ENCODE measurements at regions not wholly inside any gene's neighbourhood (a gene's known extent, or its start where the extent isn't known, plus 50 kb on each side); places are given as distances from the start of the nearest gene placed in this dataset.
A peak's percentile ranks its signal among the peaks of the same experiment; 100 is the strongest.

GRCh38 chr6:4382362-4382853 lies 247.0 kb upstream of the ECI2 start:
- DNase-seq = no peak
- H4K8ac ChIP-seq (ENCODE audit: low read depth, low read length) = no peak overlapping the region
- H3K4ac ChIP-seq (ENCODE audit: low read depth, low read length) = no peak overlapping the region
- no peak overlapping the region for H2BK5ac ChIP-seq (ENCODE audit: low read depth, low read length, poor library complexity)
- peaks cover 7% of the 10 kb centered on the region for H3K79me1 ChIP-seq (ENCODE audit: low read length)
- H3K4me2 ChIP-seq (ENCODE audit: low read length) = no peak overlapping the region
- no peaks in the 10 kb centered on the region for H3K79me2 ChIP-seq (ENCODE audit: control insufficient read depth, insufficient read depth, low read length, poor library complexity)
- H3K9ac ChIP-seq (ENCODE audit: low read length) = no peak overlapping the region
- H3K36me3 ChIP-seq (ENCODE audit: control insufficient read depth in 1 of 2, insufficient read depth in 2 of 2, low read length in 2 of 2) = no peaks in the 10 kb centered on the region
- H3K23ac ChIP-seq (ENCODE audit: low read length) = no peak overlapping the region
- H2BK120ac ChIP-seq (ENCODE audit: insufficient read depth, low read length, poor library complexity) = no peak overlapping the region
- no peak overlapping the region for H2AFZ ChIP-seq (ENCODE audit: insufficient read depth, low read length, poor library complexity)
- H2AK5ac ChIP-seq (ENCODE audit: low read length) = no peak overlapping the region
- H2BK12ac ChIP-seq (ENCODE audit: low read length) = no peak overlapping the region
- H3K18ac ChIP-seq (ENCODE audit: low read length) = no peak overlapping the region
- no peaks in the 10 kb centered on the region for H3K27me3 ChIP-seq (ENCODE audit: insufficient read depth, low read length)
- H3K4me3 ChIP-seq (ENCODE audit: low read depth, low read length) = peak overlapping the region; percentile 32
- H4K12ac ChIP-seq (ENCODE audit: low read depth, low read length) = no peak overlapping the region
- H3K4me1 ChIP-seq (ENCODE audit: control insufficient read depth in 1 of 2, insufficient read depth in 2 of 2, low read length in 2 of 2) = peaks cover 0 to 2% of the 10 kb centered on the region in 2 experiments
- no CpG with 5 or more reads among the region's 3 CpGs for WGBS (ENCODE audit: extremely low coverage, insufficient coverage, insufficient read length)
- H3K9me3 ChIP-seq (ENCODE audit: insufficient read depth, low read depth, low read length) = peaks cover 12% of the 10 kb centered on the region
- H4K91ac ChIP-seq (ENCODE audit: low read depth, low read length) = no peak overlapping the region
- H3K27ac ChIP-seq (ENCODE audit: low read depth, low read length) = no peak overlapping the region
- no peak overlapping the region for H3K14ac ChIP-seq (ENCODE audit: low read length)

GRCh38 chr6:4381381-4381780 lies 246.0 kb upstream of the ECI2 start:
- Histone ChIP-seq H3K79me2 (ENCODE audit: control insufficient read depth, insufficient read depth, low read length, poor library complexity) (no peaks in the 10 kb centered on the region), H3K4me2 (ENCODE audit: low read length) (no peak overlapping the region), H3K27me3 (ENCODE audit: insufficient read depth, low read length) (no peaks in the 10 kb centered on the region), H2BK12ac (ENCODE audit: low read length) (no peak overlapping the region), H2BK5ac (ENCODE audit: low read depth, low read length, poor library complexity) (no peak overlapping the region), H3K9ac (ENCODE audit: low read length) (no peak overlapping the region), H3K36me3 (ENCODE audit: control insufficient read depth in 1 of 2, insufficient read depth in 2 of 2, low read length in 2 of 2) (no peaks in the 10 kb centered on the region), H3K9me3 (ENCODE audit: insufficient read depth, low read depth, low read length) (peaks cover 10% of the 10 kb centered on the region), H3K4me1 (ENCODE audit: control insufficient read depth in 1 of 2, insufficient read depth in 2 of 2, low read length in 2 of 2) (peaks cover 5 to 10% of the 10 kb centered on the region in 2 experiments), H4K91ac (ENCODE audit: low read depth, low read length) (no peak overlapping the region), H4K8ac (ENCODE audit: low read depth, low read length) (no peak overlapping the region), H3K18ac (ENCODE audit: low read length) (no peak overlapping the region), H3K27ac (ENCODE audit: low read depth, low read length) (no peak overlapping the region), H3K4me3 (ENCODE audit: low read depth, low read length) (no peak overlapping the region), H2AFZ (ENCODE audit: insufficient read depth, low read length, poor library complexity) (no peak overlapping the region), H2BK120ac (ENCODE audit: insufficient read depth, low read length, poor library complexity) (no peak overlapping the region), H3K14ac (ENCODE audit: low read length) (no peak overlapping the region), H2AK5ac (ENCODE audit: low read length) (no peak overlapping the region), H3K4ac (ENCODE audit: low read depth, low read length) (no peak overlapping the region), H3K23ac (ENCODE audit: low read length) (no peak overlapping the region), H4K12ac (ENCODE audit: low read depth, low read length) (no peak overlapping the region), H3K79me1 (ENCODE audit: low read length) (peaks cover 13% of the 10 kb centered on the region)
- WGBS (ENCODE audit: extremely low coverage, insufficient coverage, insufficient read length) = no CpG with 5 or more reads among the region's 4 CpGs
- DNase-seq = no peak

- H3K14ac ChIP-seq (ENCODE audit: low read length) = no peak overlapping the region
- H3K79me1 ChIP-seq (ENCODE audit: low read length) = peaks cover 14% of the 10 kb centered on the region
- no peak for DNase-seq
- peaks cover 5 to 11% of the 10 kb centered on the region in 2 experiments for H3K4me1 ChIP-seq (ENCODE audit: control insufficient read depth in 1 of 2, insufficient read depth in 2 of 2, low read length in 2 of 2)
- no peak overlapping the region for H2AK5ac ChIP-seq (ENCODE audit: low read length)
- no peak overlapping the region for H3K4ac ChIP-seq (ENCODE audit: low read depth, low read length)
- H2BK5ac ChIP-seq (ENCODE audit: low read depth, low read length, poor library complexity) = no peak overlapping the region
- no peak overlapping the region for H3K9ac ChIP-seq (ENCODE audit: low read length)
- H4K12ac ChIP-seq (ENCODE audit: low read depth, low read length) = no peak overlapping the region
- H2BK120ac ChIP-seq (ENCODE audit: insufficient read depth, low read length, poor library complexity) = no peak overlapping the region
- H3K36me3 ChIP-seq (ENCODE audit: control insufficient read depth in 1 of 2, insufficient read depth in 2 of 2, low read length in 2 of 2) = no peaks in the 10 kb centered on the region
- no peak overlapping the region for H3K18ac ChIP-seq (ENCODE audit: low read length)
- no peak overlapping the region for H4K91ac ChIP-seq (ENCODE audit: low read depth, low read length)
- no peak overlapping the region for H3K4me3 ChIP-seq (ENCODE audit: low read depth, low read length)
- H2AFZ ChIP-seq (ENCODE audit: insufficient read depth, low read length, poor library complexity) = no peak overlapping the region
- peaks cover 10% of the 10 kb centered on the region for H3K9me3 ChIP-seq (ENCODE audit: insufficient read depth, low read depth, low read length)
- no peak overlapping the region for H3K27ac ChIP-seq (ENCODE audit: low read depth, low read length)
- WGBS (ENCODE audit: extremely low coverage, insufficient coverage, insufficient read length) = no CpG with 5 or more reads among the region's 7 CpGs
- H4K8ac ChIP-seq (ENCODE audit: low read depth, low read length) = no peak overlapping the region
- no peaks in the 10 kb centered on the region for H3K27me3 ChIP-seq (ENCODE audit: insufficient read depth, low read length)
- H2BK12ac ChIP-seq (ENCODE audit: low read length) = no peak overlapping the region
- H3K79me2 ChIP-seq (ENCODE audit: control insufficient read depth, insufficient read depth, low read length, poor library complexity) = no peaks in the 10 kb centered on the region
- no peak overlapping the region for H3K23ac ChIP-seq (ENCODE audit: low read length)
- no peak overlapping the region for H3K4me2 ChIP-seq (ENCODE audit: low read length)
These were observed 245.5 kb upstream of the ECI2 start for GRCh38 chr6:4380881-4381281.

- H4K8ac ChIP-seq (ENCODE audit: low read depth, low read length) = no peak overlapping the region
- H3K9me3 ChIP-seq (ENCODE audit: insufficient read depth, low read depth, low read length) = peaks cover 10% of the 10 kb centered on the region
- no peak overlapping the region for H3K27ac ChIP-seq (ENCODE audit: low read depth, low read length)
- no peak overlapping the region for H2AFZ ChIP-seq (ENCODE audit: insufficient read depth, low read length, poor library complexity)
- no peaks in the 10 kb centered on the region for H3K36me3 ChIP-seq (ENCODE audit: control insufficient read depth in 1 of 2, insufficient read depth in 2 of 2, low read length in 2 of 2)
- H4K12ac ChIP-seq (ENCODE audit: low read depth, low read length) = no peak overlapping the region
- H3K27me3 ChIP-seq (ENCODE audit: insufficient read depth, low read length) = no peaks in the 10 kb centered on the region
- no peak overlapping the region for H3K4me3 ChIP-seq (ENCODE audit: low read depth, low read length)
- no peak overlapping the region for H2BK5ac ChIP-seq (ENCODE audit: low read depth, low read length, poor library complexity)
- no peak overlapping the region for H4K91ac ChIP-seq (ENCODE audit: low read depth, low read length)
- no CpG with 5 or more reads among the region's 4 CpGs for WGBS (ENCODE audit: extremely low coverage, insufficient coverage, insufficient read length)
- H2BK120ac ChIP-seq (ENCODE audit: insufficient read depth, low read length, poor library complexity) = no peak overlapping the region
- H3K9ac ChIP-seq (ENCODE audit: low read length) = no peak overlapping the region
- no peak overlapping the region for H3K4me2 ChIP-seq (ENCODE audit: low read length)
- H2AK5ac ChIP-seq (ENCODE audit: low read length) = no peak overlapping the region
- H2BK12ac ChIP-seq (ENCODE audit: low read length) = no peak overlapping the region
- H3K18ac ChIP-seq (ENCODE audit: low read length) = no peak overlapping the region
- H3K4me1 ChIP-seq (ENCODE audit: control insufficient read depth in 1 of 2, insufficient read depth in 2 of 2, low read length in 2 of 2) = peaks cover 5 to 11% of the 10 kb centered on the region in 2 experiments
- no peak overlapping the region for H3K14ac ChIP-seq (ENCODE audit: low read length)
- no peaks in the 10 kb centered on the region for H3K79me2 ChIP-seq (ENCODE audit: control insufficient read depth, insufficient read depth, low read length, poor library complexity)
- DNase-seq = no peak
- H3K79me1 ChIP-seq (ENCODE audit: low read length) = peaks cover 18% of the 10 kb centered on the region
- H3K4ac ChIP-seq (ENCODE audit: low read depth, low read length) = no peak overlapping the region
- H3K23ac ChIP-seq (ENCODE audit: low read length) = no peak overlapping the region
These were observed 244.6 kb upstream of the ECI2 start for GRCh38 chr6:4379958-4380357.
